DMS 273 (cell line): ENCODE measurements at regions not wholly inside any gene's neighbourhood (a gene's known extent, or its start where the extent isn't known, plus 50 kb on each side); places are given as distances from the start of the nearest gene placed in this dataset.
"Not testable (repeated sequence)": the region's sequence is repeated elsewhere in the genome, so short reads cannot be mapped to it uniquely, and the experiment has no call there.

Experiments used
- DNase-seq: peaks from one replicate; lab custom pipeline; 2025; ENCODE audit not compliant: unreplicated experiment; lab: John Stamatoyannopoulos, UW

DNA sequence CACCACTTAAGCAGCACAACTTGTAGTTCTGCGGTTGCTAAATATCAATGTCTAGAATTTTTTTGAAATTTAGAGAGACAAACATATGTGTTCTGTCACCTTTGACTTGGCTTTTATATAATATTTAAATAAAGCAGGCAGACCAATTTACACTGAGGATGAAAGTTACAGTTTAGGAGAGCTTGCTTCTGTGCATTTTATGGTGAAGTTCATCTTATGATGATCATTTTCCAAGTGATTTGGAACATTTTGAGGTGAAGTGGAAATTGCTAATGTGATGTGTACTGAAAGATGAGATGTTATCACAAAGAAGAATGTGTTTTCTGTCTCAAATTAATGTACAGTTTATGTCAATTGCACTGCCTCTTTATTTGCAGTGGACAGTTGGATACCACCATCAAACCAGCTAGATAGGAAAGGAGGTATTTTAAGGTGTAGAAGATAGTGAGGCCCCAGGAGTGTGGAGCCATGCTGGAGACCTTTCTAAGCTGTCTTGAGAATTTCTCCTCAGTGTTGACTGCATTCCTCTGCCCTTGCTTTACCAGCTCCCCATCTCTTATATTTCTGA lies 461.9 kb downstream of the UTRN start:
- no peak for DNase-seq

GRCh38 chr6:144749263-144749662 lies 464.1 kb downstream of the UTRN start:
- no peak for DNase-seq

DNA sequence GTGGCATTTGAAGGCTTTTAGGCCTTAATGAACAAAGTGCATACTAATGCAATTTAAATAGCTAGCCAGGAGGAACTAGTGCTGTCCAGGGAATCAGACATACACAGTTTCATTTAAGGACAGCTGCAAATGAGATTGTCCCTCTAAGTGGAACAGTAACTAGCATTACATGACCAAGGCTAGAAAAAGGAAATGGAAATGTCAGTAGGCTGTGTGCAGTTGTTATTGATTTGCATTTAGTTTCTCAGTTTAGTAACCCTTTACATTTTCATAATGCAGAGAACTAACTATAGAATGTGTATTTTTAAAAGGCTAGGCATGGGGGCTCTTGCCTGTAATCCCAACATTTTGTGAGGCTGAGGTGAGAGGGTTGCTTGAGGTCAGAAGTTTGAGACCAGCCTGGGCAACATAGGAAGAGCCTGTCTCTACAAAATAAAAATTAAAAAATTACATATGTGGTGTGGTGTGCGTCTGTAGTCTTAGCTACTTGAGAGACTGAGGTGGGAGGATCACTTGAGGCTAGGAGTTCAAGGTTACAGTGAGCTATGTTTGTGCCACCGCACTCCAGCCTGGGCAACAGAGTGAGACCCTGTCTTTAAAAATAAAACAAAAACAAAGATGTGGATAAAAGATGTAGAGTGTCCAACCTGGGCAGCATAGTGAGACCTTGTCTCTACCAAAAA lies 468.0 kb downstream of the UTRN start:
- DNase-seq, result no peak

DNA sequence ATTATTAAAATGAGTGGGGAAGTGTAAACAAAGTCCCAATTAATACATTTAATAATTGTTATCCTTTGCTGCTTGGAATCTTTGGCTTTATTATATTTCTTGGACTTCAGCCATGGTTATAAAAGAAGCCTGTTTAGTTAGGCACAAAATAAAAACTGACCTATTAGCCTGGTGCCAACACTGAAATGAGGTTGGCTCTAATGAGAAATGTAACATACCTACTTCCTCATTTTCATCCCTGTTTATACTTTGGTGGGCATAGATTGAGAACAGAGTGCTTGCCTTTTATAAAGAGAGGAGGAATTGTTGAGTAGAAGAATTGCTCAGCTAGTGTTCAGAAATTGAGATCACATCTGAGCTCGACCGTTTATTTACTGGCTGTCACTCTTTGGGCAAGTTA lies 471.3 kb downstream of the UTRN start:
- DNase-seq, result no peak

DNA sequence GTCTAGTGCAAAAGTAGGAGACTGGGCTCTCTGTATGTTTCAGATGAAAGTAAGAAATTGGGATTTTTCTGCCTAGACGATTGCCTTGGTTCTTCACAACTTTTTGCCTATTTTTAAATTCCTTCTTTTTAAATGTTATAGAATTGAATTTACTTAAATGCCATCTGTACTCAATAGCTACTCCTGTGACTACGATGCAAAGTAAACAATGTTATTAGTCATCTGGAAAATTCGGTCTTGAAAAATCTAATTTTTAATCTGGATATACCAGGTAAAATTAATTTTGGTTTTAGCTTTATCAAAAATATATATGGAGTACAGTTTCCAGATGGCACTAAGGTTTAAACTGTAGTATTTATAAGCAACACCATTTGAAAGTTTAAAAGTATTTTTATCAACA lies 472.2 kb downstream of the UTRN start:
- DNase-seq, result no peak

DNA sequence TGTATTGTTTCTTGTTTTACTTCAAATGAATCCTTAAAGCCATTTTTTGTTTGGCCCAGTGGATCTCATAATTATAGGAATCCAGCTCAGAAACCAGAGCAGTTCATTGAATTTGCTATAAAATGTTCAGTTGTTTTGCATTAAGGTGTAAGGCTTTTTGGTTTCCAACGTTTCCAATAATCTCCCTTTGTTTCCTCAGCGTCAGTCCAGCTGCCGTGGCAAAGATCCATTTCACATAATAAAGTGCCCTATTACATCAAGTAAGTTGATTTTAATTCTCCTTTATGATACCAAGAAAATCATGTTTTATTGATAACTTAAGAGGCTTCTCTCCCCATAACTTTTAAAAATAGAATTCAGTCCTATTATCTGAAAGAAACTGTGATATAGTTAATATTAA lies 472.6 kb downstream of the UTRN start:
- no peak for DNase-seq

GRCh38 chr6:144758602-144759001 lies 473.5 kb downstream of the UTRN start:
- DNase-seq, result no peak

GRCh38 chr6:144762469-144762868 lies 477.3 kb downstream of the UTRN start:
- no peak for DNase-seq

- DNase-seq, result no peak
Observed at GRCh38 chr6:144767051-144767450, 481.9 kb downstream of the UTRN start.

- DNase-seq, result no peak
Observed at GRCh38 chr6:144768551-144769075, 483.5 kb downstream of the UTRN start.

DNA sequence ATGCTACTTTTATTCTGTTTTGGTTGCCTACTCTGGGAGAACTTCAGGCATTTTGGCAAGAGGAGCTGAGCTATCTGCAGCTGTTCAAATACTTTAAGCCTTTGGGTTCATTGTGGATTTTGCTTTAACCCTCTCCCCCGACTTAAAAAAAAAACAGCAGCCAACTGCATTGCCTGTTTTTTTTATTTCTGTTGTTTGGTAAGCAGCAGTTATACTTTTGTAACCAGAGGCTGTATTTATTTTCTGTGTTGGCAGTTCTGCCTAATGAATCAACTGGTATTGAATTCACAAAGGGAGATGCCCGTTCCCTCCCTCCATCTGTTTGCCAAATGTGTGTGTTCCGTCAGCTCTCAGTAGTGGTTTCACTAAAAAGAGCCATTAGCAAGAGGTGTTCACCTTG lies 484.0 kb downstream of the UTRN start:
- no peak for DNase-seq

DNA sequence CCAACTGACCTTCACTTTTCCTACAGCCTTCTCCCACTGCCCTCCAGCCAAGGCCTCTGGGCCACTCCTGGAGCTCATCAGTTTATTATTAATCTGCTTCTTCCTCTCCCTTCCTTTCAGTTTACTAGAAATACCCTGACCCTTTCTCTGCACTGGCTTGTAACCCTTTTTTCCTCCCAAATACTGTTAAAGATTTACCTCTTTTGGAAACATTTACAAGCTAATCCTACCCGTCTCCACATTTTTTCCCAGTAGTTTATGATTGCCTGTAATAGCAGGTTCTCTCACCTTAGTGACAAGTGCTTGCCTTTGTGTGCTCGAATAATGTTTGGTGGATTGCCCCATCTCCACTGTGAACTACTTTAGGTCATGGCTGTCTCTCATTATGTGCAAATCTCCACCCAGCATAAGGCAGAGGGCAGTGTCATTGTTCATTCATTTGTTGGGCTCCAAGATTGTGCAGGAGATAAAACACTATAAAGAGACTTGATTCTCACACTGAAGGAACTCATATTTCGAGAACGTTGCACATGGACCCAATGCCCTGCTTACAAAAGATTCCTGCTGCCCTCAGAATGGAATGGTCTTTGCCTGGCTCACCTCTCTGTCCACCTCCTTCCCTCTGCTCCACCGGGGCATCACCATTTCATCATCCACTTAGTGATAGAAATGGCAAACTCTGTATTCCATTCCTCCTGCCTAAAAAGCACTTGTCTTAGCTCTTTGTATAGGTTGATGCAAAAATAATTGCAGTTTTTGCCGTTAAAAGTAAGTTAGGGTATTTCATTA lies 491.1 kb downstream of the UTRN start:
- no peak for DNase-seq

GRCh38 chr6:144777249-144777648 lies 492.1 kb downstream of the UTRN start:
- DNase-seq, result no peak

DNA sequence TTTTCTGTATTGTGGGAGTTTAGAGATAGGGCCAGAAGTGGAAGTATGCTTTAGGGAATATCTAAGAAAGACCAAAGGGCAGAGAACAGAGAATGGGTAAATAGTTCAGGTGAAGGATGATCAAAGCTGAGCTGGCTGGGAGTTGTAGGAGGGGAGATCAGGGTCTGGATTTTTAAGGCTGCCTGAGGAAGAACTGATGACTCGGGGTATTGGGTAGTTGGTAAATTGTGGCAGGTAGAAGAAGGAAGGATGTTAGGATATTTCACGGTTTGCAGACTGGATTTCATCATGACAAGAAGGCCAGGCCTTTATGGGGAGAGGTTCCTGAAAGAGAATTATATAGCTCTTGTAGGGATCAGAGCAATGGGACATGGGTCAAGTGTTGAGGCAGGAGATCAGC lies 492.9 kb downstream of the UTRN start:
- DNase-seq, result no peak

GRCh38 chr6:144778773-144779492 lies 493.8 kb downstream of the UTRN start:
- DNase-seq, result no peak

DNA sequence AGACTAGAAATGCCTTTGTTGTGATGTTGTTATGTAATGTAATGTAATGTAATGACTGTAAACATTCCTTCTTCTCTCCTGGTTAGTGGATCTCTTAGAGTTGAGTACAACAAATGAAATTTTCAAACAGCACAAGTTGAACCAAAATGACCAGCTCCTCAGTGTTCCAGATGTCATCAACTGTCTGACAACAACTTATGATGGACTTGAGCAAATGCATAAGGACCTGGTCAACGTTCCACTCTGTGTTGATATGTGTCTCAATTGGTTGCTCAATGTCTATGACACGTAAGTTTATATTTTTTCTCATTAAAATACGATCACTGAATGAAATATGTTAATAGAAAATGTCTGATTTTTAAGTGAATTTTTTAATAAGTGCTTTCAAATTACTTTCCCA lies 496.7 kb downstream of the UTRN start:
- no peak for DNase-seq

GRCh38 chr6:144782634-144783033 lies 497.5 kb downstream of the UTRN start:
- no peak for DNase-seq

DNA sequence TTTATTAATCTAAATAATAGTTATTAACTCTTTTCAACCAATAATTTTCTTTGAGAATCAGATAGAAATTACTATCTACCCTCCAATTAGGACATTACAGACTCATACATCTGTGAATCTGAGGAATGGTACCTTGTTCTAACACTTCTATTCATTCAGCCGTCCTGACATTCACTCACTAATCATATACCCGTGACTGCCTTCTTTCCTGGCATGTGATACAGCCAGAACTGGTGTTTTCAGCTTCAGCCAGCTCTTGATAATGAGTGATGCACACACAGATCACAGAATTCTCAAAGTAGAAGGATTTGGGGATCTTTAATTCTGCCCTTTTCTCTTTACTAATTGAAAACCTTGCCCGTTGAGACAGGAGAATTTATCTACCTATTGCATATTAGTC lies 499.9 kb downstream of the UTRN start:
- no peak for DNase-seq

DNA sequence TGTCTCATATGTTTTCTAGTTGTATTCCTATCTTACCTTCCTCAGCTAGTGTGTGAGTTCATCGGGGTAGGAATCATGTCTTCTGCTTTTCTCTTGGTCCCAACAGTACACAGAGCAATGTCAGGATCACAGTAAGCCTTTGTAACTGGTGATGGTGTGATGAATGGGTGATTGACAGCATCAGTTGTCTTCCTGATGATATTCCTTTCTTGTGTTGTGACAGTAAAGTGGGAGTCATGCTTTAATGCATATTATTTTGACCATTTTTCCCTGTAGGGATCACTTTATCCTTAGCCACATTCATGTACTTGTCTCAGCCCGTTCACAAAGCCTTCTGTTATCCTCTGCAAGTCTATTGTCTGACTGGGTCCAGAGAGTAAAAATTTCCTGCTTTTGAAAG lies 501.7 kb downstream of the UTRN start:
- no peak for DNase-seq

GRCh38 chr6:144793744-144794143 lies 508.6 kb downstream of the UTRN start:
- DNase-seq, result peak; percentile 0

DNA sequence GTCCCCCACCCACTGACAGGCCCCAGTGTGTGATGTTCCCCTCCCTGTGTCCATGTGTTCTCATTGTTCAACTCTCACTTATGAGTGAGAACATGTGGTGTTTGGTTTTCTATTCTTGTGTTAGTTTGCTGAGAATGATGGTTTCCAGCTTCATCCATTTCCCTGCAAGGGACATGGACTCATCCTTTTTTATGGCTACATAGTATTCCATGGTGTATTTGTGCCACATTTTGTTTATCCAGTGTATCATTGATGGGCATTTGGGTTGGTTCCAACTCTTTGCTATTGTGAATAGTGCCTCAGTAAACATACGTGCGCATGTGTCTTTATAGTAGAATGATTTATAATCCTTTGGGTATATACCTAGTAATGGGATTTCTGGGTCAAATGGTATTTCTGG lies 509.9 kb downstream of the UTRN start:
- DNase-seq, result not testable (repeated sequence)
